K562 (cell line): ENCODE measurements at regions not wholly inside any gene's neighbourhood (a gene's known extent, or its start where the extent isn't known, plus 50 kb on each side); places are given as distances from the start of the nearest gene placed in this dataset.

Source experiments
- ATAC-seq: fragments of 200-7000 bp; cut with Tn5 transposase; 3 replicates; pipeline ENCODE4 v1.9.1; 2020; ENCODE audit warnings: moderate library complexity
- BruUV-seq: library from RNA; stranded (reverse); fragments of 400-500 nt; replicated peaks from 2 replicates; lab custom pipeline; 2021; lab: Mats Ljungman, UMichigan
- CTCF ChIA-PET: fragments of 300-600 bp; formaldehyde crosslinking; extraction: SDS; loops from one replicate; lab custom pipeline; 2021; ENCODE audit warnings: low intra/inter-chr PET ratio; lab: Yijun Ruan, JAX
- POLR2A ChIA-PET: fragments of 300-600, 350-650 bp; sonication (Branson Sonifier 250); formaldehyde crosslinking; extraction: SDS; loops from one replicate; lab custom pipeline; 2021; ENCODE audit warnings: antibody characterized with exemption, inconsistent platforms; lab: Yijun Ruan, JAX
- DNase-seq, 4 experiments: peaks; one replicate each; pipeline versions ENCODE4 v3.0.0 to v3.0.0-alpha.2; 2011 to 2018; ENCODE audit warnings: low spot score in 3 of 4, mixed read lengths in 3 of 4; ENCODE audit errors: extremely low read depth in 1 of 4
- FAIRE-seq: peaks from 2 replicates; lab custom pipeline; 2011; peaks lifted over from hg19 to GRCh38; lab: Jason Lieb, UNC
- H2AFZ ChIP-seq: 2 replicates; pipeline ENCODE4 v1.6.0; 2011; ENCODE audit warnings: low read depth, low read length, control low read depth, inconsistent platforms
- H3K27ac ChIP-seq: fragments of 200-600 bp; 3 replicates; pipeline ENCODE4 v1.8.0; 2011; ENCODE audit warnings: low read depth, mild to moderate bottlenecking, control low read depth, inconsistent platforms, low read length, moderate library complexity, mixed read lengths; ENCODE audit errors: extremely low read depth
- H3K27me3 ChIP-seq, 2 experiments: fragments of 300-600 bp in 1 of 2; 2 replicates in 1 of 2; 3 replicates in 1 of 2; pipeline versions ENCODE4 v1.6.0 to v1.8.0; 2011; ENCODE audit warnings: inconsistent platforms in 2 of 2, low read length in 2 of 2, mild to moderate bottlenecking in 1 of 2, mixed read lengths in 1 of 2, moderate library complexity in 1 of 2; ENCODE audit not compliant: control insufficient read depth in 2 of 2, insufficient read depth in 2 of 2
- H3K36me3 ChIP-seq: fragments of 300-600 bp; 3 replicates; pipeline ENCODE4 v1.8.0; 2011; ENCODE audit warnings: mild to moderate bottlenecking, low read length, inconsistent platforms; ENCODE audit not compliant: control insufficient read depth, insufficient read depth
- H3K4me1 ChIP-seq, 2 experiments: fragments of 200-600 bp in 1 of 2; replicated peaks in 1 of 2; 2 replicates in 1 of 2; 3 replicates in 1 of 2; pipeline versions ENCODE4 v1.5.1 to v1.8.0; 2011; ENCODE audit warnings: inconsistent platforms in 2 of 2, low read length in 2 of 2, mild to moderate bottlenecking in 1 of 2, mixed read lengths in 1 of 2, moderate library complexity in 1 of 2; ENCODE audit not compliant: control insufficient read depth in 2 of 2, insufficient read depth in 2 of 2
- H3K4me2 ChIP-seq: 2 replicates; pipeline ENCODE4 v1.6.1; 2011; ENCODE audit warnings: low read length, control low read depth, inconsistent platforms, mixed read lengths; ENCODE audit not compliant: insufficient read depth
- H3K4me3 ChIP-seq: fragments of 200-600 bp; sonication (generic), shearing (Covaris generic); 2 replicates; pipeline ENCODE4 v1.5.1; 2016; ENCODE audit warnings: control low read depth, inconsistent platforms
- H3K79me2 ChIP-seq: fragments of 200-600 bp; 3 replicates; pipeline ENCODE4 v1.8.0; 2011; ENCODE audit warnings: low read length, inconsistent platforms; ENCODE audit not compliant: control insufficient read depth, insufficient read depth
- H3K9ac ChIP-seq, 2 experiments: 2 replicates each; pipeline versions ENCODE4 v1.6.0 to v1.6.1; 2011; ENCODE audit warnings: low read depth in 2 of 2, low read length in 2 of 2, control low read depth in 1 of 2, inconsistent platforms in 1 of 2, mild to moderate bottlenecking in 1 of 2, mixed read lengths in 1 of 2; ENCODE audit not compliant: insufficient read depth in 1 of 2
- H3K9me1 ChIP-seq: one replicate; pipeline ENCODE4 v1.6.0; 2011; ENCODE audit warnings: inconsistent platforms, mild to moderate bottlenecking, low read length, moderate library complexity; ENCODE audit not compliant: control insufficient read depth, insufficient read depth
- H3K9me3 ChIP-seq: replicated peaks from 2 replicates; pipeline ENCODE4 v1.5.1; 2011; ENCODE audit warnings: low read depth, low read length, inconsistent platforms; ENCODE audit not compliant: control insufficient read depth, insufficient read depth
- H4K20me1 ChIP-seq: replicated peaks from 2 replicates; pipeline ENCODE4 v1.6.1; 2011; ENCODE audit warnings: low read length, inconsistent platforms, mixed read lengths; ENCODE audit not compliant: control insufficient read depth, insufficient read depth
- DACH1 ChIP-seq: fragments of 450-650 bp; IDR thresholded peaks from 2 replicates; pipeline ENCODE4 v1.6.1; 2018; ENCODE audit not compliant: partially characterized antibody
- LCOR ChIP-seq: sonication (generic); formaldehyde crosslinking; IDR thresholded peaks from 2 replicates; pipeline ENCODE4 v1.8.0; 2022; ENCODE audit warnings: mild to moderate bottlenecking, missing genetic modification reagents
- MTA2 ChIP-seq: fragments of 450-650 bp; IDR thresholded peaks from 2 replicates; pipeline ENCODE4 v1.6.1; 2016; ENCODE audit warnings: low read depth
- NBN ChIP-seq: fragments of 450-650 bp; IDR thresholded peaks from 2 replicates; pipeline ENCODE4 v1.6.1; 2016; ENCODE audit warnings: low read depth, mild to moderate bottlenecking
- PTRF ChIP-seq: fragments of 450-650 bp; IDR thresholded peaks from 2 replicates; pipeline ENCODE4 v1.6.1; 2016; ENCODE audit warnings: mild to moderate bottlenecking, missing genetic modification characterization, missing compliant biosample characterization
- RFX1 ChIP-seq: fragments of 450-650 bp; IDR thresholded peaks from 2 replicates; pipeline ENCODE4 v1.6.1; 2016; ENCODE audit warnings: mild to moderate bottlenecking, moderate library complexity
- SMAD3 ChIP-seq: fragments of 450-650 bp; formaldehyde crosslinking; conservative IDR thresholded peaks from 2 replicates; pipeline ENCODE4 v1.4.0; 2020; ENCODE audit warnings: mild to moderate bottlenecking
- TBP ChIP-seq: optimal IDR thresholded peaks from 2 replicates; pipeline ENCODE3; 2011; ENCODE audit warnings: low read depth, low read length, improper control_type of control experiment
- TFAM ChIP-seq: fragments of 250-450 bp; sonication (Bioruptor Pico); conservative IDR thresholded peaks from 2 replicates; pipeline ENCODE4 v1.5.0; 2021; ENCODE audit warnings: mild to moderate bottlenecking, moderate library complexity
- ZBTB7A ChIP-seq: IDR thresholded peaks from 2 replicates; pipeline ENCODE4 v1.6.1; 2011; ENCODE audit warnings: low read depth, mild to moderate bottlenecking, low read length, moderate library complexity, borderline replicate concordance; ENCODE audit not compliant: control insufficient read depth
- ZNF41 ChIP-seq: fragments of 250-450 bp; sonication (Bioruptor Pico); conservative IDR thresholded peaks from 2 replicates; pipeline ENCODE4 v1.4.0; 2020; ENCODE audit warnings: mild to moderate bottlenecking
- ZNF561 ChIP-seq: fragments of 450-650 bp; formaldehyde crosslinking; conservative IDR thresholded peaks from 2 replicates; pipeline ENCODE4 v1.4.0; 2020; ENCODE audit warnings: mild to moderate bottlenecking, moderate library complexity
- ZNF644 ChIP-seq: fragments of 200-800 bp; sonication (Bioruptor generic); IDR thresholded peaks from 2 replicates; pipeline ENCODE4 v1.6.1; 2016; ENCODE audit warnings: low read depth, missing genetic modification characterization, missing compliant biosample characterization
- ZNF75A ChIP-seq: fragments of 450-650 bp; formaldehyde crosslinking; IDR thresholded peaks from 2 replicates; pipeline ENCODE4 v1.4.0; 2020; ENCODE audit warnings: mild to moderate bottlenecking
- WGBS: fragments of 100-300 bp; shearing (Covaris generic); methylation state at CpG from one replicate; pipeline ENCODE4 v1.1.6; 2016; ENCODE audit warnings: low coverage, mixed read lengths; ENCODE audit not compliant: insufficient coverage; ENCODE audit errors: missing lambda C conversion rate; 5-methylcytosine and 5-hydroxymethylcytosine counted together
- in situ Hi-C: fragments of 300-500 bp; cut with MboI; formaldehyde crosslinking; loops from 4 replicates; pipeline ENCODE4 v1.15.0; 2018; ENCODE audit warnings: inconsistent platforms, mixed read lengths
- intact Hi-C: fragments of 100-400 bp; cut with micrococcal nuclease; formaldehyde crosslinking; loops from 2 replicates; pipeline ENCODE4 v1.14.2; 2022
- TF ChIP-seq, protein P1 (sequence below): fragments of 450-650 bp; formaldehyde crosslinking; IDR thresholded peaks from 2 replicates; pipeline ENCODE4 v1.4.0; 2020; ENCODE audit warnings: mild to moderate bottlenecking, moderate library complexity
- TF ChIP-seq, protein P2 (sequence below): fragments of 450-650 bp; IDR thresholded peaks from 2 replicates; pipeline ENCODE4 v1.7.1; 2018; ENCODE audit warnings: mild to moderate bottlenecking, low read depth; ENCODE audit not compliant: partially characterized antibody

DNA sequence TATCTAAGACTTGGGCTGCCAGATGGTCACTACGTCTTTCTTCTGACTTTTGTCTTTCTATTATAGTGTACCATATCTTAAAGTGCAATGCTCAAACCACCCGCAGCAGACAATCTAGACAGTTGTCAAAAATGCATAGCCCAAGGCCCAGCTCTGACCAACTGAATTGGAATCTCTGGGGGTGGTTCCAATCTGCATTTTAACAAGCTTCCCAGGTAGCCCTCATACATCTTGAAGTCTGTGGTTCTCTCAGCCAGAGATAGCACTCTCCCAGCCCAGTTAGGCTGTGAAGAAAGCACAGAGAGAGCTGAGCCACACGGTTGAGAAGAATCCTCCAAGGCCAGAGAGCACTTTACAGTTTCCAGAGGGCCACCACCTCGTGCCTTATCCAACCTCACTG lies 128.2 kb upstream of the HAND1 start:
- in situ Hi-C loops, result loop anchor here (5.0 to 10.0 kb wide), 3 partner anchors 139 to 641 kb away; no protein-coding TSS in a partner anchor
- DNase-seq, result no peak
- H3K27me3 ChIP-seq, result peaks cover 19 to 54% of the 10 kb centered on the region in 2 experiments

More for the DNA sequence above, 128.2 kb upstream of the HAND1 start:
- Histone ChIP-seq H3K4me2 (no peak overlapping the region), H2AFZ (no peak overlapping the region), H3K9ac (no peak overlapping the region), H3K4me1 (peaks cover 0 to 17% of the 10 kb centered on the region in 2 experiments; a peak in 2 of 5 replicates), H3K79me2 (no peaks in the 10 kb centered on the region), H3K4me3 (no peak overlapping the region), H4K20me1 (0 out of 2 replicates have a peak, but pooled peaks cover 3% of the 10 kb centered on the region), H3K9me3 (no peaks in the 10 kb centered on the region), H3K36me3 (no peaks in the 10 kb centered on the region), H3K27ac (no peak overlapping the region), H3K9me1 (no peaks in the 10 kb centered on the region)
- no peak for ATAC-seq
- ChIA-PET POLR2A (interaction anchor here (0.6 to 0.7 kb wide), 2 partner anchors 127 to 203 kb away, joined by 3 read pairs; no protein-coding TSS in a partner anchor), CTCF (no interaction called here)
- TF ChIP-seq TFAM (CRISPR knock-in tag) (no peak), ZBTB7A (no peak), SMAD3 (CRISPR knock-in tag) (no peak), RFX1 (no peak), ZNF561 (CRISPR knock-in tag) (no peak), TBP (no peak), PTRF (no peak), DACH1 (no peak), MTA2 (no peak), NBN (no peak), ZNF644 (no peak), ZNF41 (no peak), LCOR (no peak), ZNF75A (CRISPR knock-in tag) (no peak)
- TF ChIP-seq, protein P1, sequence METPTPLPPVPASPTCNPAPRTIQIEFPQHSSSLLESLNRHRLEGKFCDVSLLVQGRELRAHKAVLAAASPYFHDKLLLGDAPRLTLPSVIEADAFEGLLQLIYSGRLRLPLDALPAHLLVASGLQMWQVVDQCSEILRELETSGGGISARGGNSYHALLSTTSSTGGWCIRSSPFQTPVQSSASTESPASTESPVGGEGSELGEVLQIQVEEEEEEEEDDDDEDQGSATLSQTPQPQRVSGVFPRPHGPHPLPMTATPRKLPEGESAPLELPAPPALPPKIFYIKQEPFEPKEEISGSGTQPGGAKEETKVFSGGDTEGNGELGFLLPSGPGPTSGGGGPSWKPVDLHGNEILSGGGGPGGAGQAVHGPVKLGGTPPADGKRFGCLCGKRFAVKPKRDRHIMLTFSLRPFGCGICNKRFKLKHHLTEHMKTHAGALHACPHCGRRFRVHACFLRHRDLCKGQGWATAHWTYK (CRISPR knock-in tag), result no peak
- TF ChIP-seq, protein P2, sequence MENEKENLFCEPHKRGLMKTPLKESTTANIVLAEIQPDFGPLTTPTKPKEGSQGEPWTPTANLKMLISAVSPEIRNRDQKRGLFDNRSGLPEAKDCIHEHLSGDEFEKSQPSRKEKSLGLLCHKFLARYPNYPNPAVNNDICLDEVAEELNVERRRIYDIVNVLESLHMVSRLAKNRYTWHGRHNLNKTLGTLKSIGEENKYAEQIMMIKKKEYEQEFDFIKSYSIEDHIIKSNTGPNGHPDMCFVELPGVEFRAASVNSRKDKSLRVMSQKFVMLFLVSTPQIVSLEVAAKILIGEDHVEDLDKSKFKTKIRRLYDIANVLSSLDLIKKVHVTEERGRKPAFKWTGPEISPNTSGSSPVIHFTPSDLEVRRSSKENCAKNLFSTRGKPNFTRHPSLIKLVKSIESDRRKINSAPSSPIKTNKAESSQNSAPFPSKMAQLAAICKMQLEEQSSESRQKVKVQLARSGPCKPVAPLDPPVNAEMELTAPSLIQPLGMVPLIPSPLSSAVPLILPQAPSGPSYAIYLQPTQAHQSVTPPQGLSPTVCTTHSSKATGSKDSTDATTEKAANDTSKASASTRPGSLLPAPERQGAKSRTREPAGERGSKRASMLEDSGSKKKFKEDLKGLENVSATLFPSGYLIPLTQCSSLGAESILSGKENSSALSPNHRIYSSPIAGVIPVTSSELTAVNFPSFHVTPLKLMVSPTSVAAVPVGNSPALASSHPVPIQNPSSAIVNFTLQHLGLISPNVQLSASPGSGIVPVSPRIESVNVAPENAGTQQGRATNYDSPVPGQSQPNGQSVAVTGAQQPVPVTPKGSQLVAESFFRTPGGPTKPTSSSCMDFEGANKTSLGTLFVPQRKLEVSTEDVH, result no peak
- 2% methylated on average over 4 of the region's 4 CpGs for WGBS
- intact Hi-C loops, result loop anchor here (5.0 kb wide), 1 partner anchor 84 kb away; no protein-coding TSS in a partner anchor
- no TSS peak for BruUV-seq
- FAIRE-seq, result no peak
